ENCODE measurements at regions not wholly inside any gene's neighbourhood (a gene's known extent, or its start where the extent isn't known, plus 50 kb on each side); places are given as distances from the start of the nearest gene placed in this dataset.

GRCh38 chr13:62510906-62511655, 1095.4 kb upstream of the PCDH20 start:
- TF ChIP-seq POLR2AphosphoS5 (IDR thresholded peaks at IDR 0.05; ENCODE audit: borderline replicate concordance, low read depth, low read length) (no peak), EZH2 (IDR thresholded peaks at IDR 0.05) (no peak), FOXP2 (optimal IDR thresholded peaks at IDR 0.05; ENCODE audit: control extremely low read depth, extremely low read length, insufficient read depth) (no peak)
